ENCODE measurements at regions not wholly inside any gene's neighbourhood (a gene's known extent, or its start where the extent isn't known, plus 50 kb on each side); places are given as distances from the start of the nearest gene placed in this dataset.

DNA sequence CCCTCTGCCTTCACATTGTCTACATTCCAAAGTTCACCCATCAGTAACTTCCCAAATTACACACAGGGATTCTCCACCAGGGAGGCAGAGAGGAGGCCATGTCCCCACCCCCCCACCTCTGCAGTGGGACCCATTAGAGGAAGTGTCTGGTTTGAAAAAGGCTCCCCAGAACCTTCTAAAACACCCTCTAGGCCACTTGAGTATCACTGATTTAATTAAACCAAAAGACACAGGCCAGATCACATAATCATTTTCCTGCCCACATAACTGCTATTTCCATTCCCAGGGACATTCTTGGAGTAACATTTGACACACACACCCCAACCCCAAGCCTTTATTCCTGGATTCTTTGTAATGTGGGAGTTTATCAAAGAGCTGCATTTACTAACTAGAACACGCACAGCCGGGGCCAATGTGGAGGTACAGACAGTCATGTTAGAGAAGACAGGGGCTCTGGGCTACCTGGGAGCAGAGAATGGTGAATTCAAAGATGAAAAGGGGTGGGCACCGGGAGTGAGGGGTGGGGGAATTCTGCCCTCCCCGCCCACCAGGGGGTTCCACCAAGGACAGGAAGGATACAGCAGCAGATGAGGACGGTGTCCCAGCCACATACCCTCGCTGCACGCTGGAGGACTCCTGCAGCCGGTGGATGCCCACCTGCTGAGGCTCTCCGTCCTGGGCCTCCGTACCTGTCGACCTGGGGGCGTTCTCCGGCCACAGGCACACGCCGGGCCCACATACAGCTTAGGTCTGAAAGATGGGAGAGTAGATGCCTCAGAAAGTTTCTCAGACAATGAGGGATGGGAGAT, 201.4 kb upstream of the CTNNB1 start:
- no peak for DNase-seq

DNA sequence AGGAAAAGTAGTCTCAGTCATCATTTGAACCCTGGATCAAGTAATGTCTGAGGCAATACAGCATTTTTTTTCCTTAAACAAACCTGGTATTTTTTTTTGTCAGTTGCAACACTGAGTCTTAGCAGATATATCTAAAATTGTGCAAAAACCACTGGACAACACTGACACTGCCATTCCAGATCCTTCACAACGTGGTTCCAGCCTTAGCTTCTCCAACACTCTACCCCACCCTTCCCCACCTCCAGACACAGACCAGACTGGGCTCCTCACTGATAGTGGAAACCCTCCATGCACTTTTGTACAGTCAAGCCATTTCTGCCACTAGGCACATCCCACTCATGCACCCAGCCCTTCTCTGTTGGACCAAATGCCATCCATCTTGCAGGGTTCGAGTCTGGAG, 199.6 kb upstream of the CTNNB1 start:
- no peak for DNase-seq

DNA sequence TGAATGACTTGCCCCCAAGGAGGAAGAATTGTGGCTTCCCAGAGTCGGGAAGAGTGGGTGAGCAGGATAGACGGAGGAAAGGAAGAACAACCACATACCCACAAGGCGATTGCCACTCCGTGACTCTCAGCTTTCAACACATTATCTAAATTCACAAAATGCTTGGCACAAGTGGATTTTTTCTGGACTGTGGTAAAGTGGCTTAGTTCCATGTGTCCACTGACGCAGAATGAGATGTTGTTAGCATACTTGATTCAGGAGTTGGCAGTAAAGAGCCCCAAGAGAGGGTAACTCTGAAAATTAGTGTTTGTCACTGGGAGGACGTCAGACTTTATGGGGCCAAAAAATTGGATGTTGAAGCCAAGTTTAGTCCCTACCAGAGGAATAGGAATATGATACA, 198.8 kb upstream of the CTNNB1 start:
- no peak for DNase-seq

DNA sequence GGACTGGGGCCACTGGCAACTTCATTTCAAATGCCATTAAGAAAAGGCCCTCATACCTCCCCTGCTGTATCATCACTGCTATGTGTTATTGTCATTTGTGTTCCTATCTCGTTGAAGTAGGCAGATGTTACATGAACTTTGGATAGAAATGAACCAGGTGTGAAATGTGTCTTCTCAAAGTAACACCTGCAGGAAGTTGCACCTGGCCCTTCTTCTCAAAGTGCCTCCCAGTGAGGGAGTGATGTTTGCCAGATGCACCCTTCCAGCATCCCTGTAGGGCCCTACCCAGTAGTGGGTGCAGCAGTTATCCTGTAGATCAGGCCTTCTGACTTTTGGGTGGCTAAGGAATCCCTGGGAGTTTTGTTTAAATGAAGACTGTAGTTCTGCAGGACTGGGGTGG, 197.7 kb upstream of the CTNNB1 start:
- no peak for DNase-seq

DNA sequence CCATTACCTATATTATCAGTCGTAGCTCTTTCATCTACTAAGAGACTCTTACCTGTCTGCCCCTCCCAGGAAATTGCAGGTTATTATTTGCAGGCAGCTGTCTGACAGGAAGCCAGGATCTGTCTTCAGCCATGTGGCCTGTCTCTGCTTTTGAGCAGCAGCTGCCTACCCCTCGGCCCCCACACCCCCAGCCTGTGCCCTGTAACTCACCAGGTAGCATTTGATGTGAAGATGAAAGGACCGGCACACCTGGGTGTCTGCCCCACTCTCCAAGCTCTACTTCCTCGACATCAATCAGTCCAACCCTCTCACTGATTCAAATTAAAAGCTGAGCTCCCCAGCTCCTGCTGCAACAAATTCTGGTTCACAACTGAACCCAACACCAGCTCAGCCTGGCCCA, 197.2 kb upstream of the CTNNB1 start:
- no peak for DNase-seq

DNA sequence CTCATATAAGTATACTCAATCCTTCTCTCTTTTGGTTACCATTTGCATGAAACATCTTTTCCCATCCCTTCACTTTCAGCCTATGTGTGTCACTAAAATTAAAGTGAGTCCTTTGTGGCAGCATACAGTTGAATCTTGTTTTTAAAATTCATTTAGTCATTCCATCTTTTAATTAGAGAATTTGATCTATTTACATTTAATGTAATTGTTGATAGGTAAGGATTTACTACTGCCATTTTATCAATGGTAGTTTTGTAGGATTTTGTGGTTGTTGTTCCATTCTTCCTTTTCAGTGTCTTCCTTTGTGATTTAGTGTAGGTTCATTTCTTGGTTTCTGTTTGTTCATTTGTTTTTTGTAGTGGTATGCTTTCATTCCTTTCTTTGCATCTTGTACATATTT, 191.9 kb upstream of the CTNNB1 start:
- DNase-seq, result no peak

DNA sequence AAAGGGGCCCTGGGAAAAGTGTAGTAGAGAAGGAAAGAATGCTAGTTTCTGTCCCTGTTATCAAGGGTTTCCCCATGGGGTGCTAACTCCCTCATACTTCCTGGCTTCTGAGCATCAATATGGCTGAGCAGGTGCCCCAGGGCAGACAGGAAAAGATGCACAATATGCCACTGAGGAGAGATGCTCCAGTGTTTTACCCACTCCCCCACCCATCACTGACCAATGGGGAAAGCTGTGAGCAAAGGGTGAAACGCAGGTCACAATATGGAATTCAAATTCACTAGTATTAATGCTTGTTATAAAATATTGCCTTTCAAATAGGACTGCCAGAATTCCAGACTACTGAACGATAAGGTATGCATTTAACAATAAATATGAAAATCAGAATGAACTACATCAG, 187.5 kb upstream of the CTNNB1 start:
- DNase-seq, result no peak

DNA sequence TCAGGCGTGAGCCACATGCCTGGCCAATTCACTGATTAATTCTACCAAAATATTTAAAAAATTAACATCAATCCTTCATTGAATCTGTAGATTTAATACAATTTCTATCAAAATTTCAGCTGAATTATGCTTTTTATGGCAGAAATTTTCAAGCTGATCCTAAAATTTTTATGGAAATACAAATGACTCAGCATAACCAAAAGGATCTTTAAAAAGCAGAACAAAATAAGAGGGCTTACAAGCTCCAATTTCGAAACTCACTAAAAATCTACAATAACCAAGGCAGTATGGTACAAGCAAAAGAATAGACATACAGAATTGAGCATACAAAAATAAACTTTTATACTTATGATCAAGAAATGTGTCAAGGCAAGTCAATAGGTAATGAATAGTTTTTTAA, 180.4 kb upstream of the CTNNB1 start:
- DNase-seq, result no peak

DNA sequence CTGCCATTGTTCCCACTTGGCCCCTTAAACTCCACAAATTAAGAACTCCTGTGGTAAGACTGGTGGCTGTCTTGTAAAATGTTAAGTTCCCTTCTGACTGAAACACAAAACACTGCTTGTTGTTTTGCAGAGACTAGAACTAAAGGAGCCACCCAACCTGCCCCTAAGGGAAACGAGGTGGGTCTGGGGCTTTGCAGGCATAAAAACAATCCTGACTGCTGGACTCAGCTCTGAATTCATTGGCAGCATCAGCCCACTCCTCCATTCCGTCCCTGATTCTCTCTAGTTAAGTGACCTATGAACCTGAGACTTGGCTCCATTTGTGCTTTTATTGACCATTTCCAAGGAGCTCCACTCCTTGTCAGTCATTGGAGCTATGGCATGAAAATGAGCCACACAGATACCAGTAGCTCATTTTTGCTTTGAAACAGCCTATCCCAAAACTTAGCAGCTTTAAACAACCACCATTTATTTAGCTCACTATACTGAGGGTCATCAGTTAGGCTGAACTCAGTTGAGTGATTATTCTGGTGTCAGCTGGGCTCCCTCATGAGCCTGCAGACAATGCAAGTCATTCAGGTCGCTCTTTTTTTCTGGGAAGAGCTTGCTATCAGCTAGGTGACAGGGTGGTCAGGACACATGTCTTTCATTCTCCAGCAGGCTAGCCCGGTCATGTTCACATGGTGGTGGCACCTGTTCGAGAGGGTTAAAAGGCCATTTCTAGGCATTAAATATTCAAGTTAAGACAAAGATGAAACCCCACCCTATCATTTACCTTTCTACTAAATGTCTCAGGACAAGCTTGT, 175.1 kb upstream of the CTNNB1 start:
- DNase-seq, result no peak

DNA sequence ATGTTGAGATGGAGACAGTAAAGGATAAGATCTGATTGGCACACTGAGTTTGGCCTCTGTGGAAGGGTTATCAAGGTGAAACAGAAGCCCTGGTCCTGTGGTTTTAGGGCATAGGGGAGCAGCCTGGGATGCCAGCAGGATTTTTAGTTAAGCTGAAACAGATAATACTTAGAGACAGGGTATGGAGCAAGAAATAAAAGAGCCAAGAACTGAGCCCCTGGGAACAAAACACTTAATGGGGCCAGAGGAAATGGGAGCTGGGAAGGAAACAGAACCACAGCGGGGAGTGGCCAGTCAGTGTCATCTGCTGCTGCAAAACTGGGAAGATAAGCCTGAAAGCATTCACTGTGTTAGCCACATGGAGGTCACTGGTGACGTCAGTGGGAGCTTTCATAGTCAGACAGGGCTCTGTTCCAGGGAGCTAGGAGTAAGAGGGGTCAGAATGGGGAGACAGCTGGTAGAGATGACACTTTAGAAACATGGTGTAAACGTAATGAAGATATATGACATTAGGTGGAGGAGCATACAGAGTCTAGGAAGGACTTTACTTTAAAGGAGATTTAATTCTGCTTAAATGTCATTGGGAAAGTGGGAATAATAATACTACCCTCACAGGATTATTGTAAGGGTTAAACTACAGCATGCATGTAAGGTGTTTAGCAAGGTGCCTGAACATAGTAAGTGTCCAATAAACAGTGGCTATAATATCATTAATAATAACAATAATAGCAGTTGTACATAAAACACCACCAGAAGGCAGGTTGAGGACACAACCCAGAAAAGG, 172.7 kb upstream of the CTNNB1 start:
- no peak for DNase-seq

DNA sequence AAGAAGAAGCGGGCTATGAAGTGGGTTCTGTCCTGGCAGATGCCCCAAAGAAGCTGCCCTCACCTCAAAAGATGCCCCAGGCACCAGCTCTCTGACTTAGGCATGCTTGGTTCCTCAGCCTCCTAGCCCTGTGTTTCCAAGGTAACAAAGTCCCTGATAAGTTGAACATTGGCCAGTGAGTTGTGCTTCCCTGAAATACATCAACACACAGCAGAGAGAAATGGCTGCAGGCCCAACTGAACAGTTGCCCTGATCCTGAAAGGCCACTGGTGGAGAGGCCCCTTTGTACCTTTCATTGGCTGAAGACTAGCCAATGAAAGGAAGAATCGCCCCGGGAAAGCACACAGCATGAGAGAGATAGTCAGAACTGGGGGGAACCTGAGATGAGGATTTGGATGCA, 169.9 kb upstream of the CTNNB1 start:
- DNase-seq, result no peak

DNA sequence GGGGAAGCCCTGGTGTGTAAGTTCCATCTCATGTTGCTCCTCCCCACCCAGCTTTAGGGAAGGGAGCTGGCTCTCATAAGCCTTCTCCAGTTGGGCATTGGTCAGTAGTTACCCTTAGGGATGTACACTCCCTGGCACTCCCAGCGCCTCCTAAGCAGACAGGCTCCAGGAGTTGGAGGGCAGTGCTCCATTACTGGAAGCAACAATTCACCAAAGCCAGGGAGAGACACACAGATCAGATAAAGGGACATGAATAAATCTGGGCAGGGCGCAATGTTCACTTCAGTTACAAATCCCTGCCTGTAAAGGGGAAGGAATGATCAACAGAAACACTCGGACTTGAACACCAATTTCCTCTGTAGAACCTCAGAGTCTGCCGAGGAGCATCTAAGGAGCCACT, 169.1 kb upstream of the CTNNB1 start:
- no peak for DNase-seq

DNA sequence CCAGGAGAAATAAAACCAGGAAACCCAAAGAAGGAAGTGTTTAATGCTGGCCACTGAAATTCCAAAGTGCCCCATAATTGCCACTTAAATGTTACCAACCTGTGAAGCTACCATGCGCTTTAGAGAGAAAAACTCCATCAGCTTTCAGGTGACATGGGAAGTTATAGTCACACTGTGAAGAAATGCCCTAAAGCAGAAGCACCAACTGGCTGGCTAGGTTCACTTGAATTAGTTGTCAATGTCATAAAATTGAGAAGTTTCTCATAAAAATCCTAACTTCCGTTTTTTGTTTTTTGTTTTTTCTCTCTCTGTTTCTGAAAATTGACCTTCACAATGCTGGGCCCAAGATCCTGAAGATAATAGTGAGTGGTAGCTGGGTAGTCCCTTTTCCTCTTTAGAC, 167.9 kb upstream of the CTNNB1 start:
- no peak for DNase-seq

DNA sequence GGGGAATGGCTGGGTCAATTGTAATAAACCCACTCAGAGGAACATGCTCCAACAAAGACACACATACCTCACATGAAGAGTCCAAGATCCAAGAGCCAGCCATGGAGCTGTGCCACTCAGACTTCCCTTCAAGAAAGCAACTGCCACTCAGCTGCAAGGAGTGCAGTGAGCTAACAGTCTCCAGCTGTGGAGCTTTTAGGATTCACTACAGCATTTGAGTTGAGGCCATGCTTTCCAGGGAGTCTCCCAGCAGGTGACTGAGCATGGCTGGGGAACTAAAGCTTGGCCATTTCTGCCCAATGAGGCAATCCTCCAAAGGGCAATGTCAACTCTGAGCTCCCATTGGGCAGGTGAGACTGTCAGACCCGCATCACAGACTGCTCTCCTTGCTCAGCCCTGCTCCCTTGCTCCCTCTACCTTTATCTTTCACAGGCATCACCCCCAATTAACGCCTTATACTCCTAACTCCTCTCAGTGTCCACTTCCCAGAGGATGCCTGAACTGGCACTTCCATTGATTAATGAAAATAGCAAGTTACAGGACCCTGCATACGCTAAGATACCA, 165.3 kb upstream of the CTNNB1 start:
- no peak for DNase-seq

DNA sequence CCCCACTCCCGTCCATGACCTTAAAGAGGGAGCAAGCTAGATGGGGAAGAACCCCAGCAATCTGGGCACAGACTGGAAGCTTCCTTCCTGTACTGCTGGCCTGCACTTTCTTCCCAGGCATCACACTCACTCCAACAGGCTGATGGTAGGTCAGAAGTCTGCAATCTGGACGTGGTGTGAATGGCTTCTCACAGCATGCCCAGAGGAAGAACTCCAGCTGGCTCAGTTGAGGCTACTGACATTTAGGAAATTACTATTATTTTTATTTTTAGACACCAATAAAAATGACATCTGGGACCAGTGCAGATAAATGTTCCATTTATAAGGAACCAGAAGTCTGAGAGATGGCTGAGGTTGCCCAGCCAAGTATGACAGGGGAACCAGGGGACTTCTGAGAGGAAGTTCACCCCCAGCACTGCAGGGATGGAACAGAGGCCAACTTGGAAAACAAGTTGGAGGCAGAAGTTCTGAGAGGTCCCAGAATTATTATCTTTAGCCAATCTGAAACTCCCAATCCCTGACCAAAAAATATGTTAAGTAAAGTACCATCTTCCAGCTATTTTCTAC, 163.8 kb upstream of the CTNNB1 start:
- no peak for DNase-seq

DNA sequence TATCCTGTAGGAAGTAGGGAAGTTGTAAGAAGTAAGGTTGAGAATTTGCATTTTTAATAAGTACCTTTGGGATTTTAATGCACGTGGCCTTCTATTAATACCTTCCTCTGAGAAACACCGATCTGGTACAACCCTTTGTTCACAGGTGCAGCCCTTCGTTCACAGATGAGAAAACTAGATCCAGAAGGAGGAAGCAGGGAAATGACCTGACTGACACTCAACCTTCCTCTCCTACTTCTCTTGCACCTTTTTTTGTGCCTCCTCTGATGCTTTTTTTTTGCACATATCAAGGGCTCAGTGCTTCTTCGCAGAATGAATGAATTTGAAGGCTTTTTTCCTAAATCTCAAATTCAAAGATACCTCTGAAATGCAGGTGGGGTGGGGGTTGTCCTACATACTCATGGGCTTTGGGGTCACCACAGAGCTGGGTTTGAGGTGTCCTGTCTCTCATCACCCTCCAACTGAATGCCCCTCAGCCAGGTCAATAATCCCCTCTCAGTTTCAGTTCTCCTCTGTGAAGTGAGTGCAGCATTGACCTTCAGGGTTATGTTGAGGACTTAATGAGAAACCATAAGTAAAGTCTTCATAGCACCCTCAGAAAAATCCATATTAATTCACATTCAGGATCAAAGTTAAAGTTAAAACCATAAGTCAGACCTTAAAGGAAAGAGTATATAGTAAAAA, 161.5 kb upstream of the CTNNB1 start:
- no peak for DNase-seq

DNA sequence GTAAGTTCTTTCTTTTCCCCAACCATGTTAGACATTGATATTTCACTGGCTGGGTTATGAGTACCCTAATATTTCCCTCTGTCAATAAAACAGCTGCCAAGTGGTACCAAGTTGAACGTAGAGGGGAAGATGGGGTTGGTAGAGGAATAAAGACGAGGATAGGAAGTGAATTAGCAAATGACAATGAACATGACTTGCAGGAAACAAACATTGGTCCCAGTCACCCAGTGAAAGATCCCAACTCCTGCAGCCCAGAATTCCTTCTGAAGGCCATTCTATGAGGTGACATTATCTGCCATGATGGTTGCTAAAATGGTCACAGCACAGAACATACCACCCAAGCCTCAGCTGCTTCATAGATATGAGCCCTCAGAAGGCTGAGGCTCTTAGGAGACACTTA, 159.0 kb upstream of the CTNNB1 start:
- no peak for DNase-seq

DNA sequence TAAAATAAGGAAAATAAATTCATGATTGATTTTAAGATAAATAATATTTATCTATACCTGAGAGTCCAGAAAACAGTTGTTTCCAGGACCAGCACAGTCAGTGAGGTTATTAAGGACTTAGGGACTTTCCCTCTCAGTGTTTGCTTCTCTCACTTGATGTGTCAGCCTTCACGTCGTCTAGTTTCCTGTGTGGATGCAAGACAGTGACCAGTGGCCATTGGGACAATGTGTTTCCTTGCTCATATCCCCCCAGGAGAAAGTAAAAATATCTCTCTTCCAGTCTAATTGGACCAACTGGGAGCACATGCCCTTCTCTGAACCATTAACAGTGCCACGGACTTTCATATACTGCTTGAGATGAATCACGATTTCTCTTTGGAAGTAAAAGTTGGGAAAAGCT, 157.8 kb upstream of the CTNNB1 start:
- no peak for DNase-seq

DNA sequence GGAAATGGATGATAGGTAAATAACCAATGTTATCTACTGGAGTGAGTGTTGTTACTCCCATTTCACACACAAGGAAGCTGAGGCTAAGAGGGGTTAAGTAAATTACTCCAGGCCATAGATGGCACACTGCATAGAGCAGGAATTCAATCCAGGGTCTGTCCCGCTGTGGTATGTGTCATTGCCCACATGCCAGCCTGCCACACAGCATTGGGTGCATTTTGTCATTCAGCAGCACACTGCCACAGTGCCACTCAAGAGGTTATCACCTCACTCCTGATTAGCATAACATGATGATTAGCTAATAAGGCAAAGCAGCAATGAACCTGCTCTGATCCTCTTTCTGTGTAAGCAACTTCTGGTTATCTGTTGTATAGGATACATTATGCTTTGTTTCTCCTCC, 157.4 kb upstream of the CTNNB1 start:
- DNase-seq, result no peak

DNA sequence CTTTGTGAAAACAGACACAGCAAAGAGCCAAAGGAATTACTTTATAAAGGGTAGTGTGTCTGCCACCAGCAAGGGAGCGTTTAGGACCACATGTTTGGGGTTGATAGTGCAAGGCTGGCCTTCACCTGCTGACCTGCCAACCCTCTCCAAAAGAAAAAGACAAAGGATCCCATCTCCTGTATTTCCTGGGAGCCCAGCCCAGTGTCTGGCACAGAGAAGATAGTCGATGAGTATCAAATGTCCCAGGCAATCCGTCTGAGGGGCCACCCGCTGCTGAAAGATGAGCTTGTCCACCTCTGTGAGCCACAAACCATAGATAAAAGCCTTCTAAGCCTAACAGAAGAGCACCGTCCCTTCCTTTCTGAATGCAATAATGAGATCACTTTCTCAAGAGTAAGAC, 154.8 kb upstream of the CTNNB1 start:
- DNase-seq, result no peak

DNA sequence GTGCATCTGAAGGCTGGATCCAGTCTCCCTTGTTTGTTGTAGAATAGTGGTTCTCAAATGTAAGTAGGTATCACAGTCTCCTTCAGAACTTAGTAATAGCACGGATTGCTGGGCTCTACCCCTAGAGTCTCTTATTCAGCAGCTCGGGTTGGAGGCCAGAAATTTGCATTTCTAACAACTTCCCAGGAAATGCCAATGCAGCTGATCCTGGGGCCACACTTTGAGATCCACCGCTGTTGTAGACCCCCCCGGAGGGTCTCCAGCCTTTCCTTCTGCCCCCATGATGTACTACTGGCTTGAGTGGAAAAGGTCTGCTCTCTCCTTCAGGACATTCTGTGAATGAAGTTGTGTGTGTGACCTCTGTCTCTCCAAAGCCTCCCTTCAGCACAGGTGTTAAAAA, 153.8 kb upstream of the CTNNB1 start:
- DNase-seq, result no peak

DNA sequence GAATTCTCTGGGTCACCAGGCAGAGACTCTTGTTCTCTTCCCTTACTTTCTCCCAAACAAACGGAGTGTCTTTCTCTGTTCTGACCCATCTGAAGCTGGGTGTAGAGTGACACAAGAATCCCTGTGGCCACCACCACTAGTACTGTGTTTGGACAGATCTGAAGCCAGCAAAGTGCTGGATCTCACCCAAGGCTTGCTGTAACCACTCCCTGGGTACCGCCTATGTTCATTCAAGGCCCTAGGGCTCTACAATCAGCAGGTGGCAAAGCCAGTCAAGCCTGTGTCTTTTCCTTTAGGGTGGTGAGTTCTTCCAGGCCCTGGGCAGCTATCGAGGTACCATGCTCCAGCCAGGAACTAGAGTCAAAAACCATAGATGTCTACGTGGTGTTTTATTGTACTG, 149.2 kb upstream of the CTNNB1 start:
- DNase-seq, result no peak

All from CD4-positive, alpha-beta T cell treated with Interleukin-4 for 1 hour (primary cell).